GM20431 (cell line): ENCODE measurements at regions not wholly inside any gene's neighbourhood (a gene's known extent, or its start where the extent isn't known, plus 50 kb on each side); places are given as distances from the start of the nearest gene placed in this dataset.
"Not testable (repeated sequence)": the region's sequence is repeated elsewhere in the genome, so short reads cannot be mapped to it uniquely, and the experiment has no call there.

ENCODE experiments used
- in situ Hi-C: fragments of 300-500 bp; cut with MseI, MboI; formaldehyde crosslinking; loops from one replicate; pipeline ENCODE4 v1.15.0; 2020; ENCODE audit warnings: low sequenced_read_pairs; ENCODE audit not compliant: unreplicated experiment

DNA sequence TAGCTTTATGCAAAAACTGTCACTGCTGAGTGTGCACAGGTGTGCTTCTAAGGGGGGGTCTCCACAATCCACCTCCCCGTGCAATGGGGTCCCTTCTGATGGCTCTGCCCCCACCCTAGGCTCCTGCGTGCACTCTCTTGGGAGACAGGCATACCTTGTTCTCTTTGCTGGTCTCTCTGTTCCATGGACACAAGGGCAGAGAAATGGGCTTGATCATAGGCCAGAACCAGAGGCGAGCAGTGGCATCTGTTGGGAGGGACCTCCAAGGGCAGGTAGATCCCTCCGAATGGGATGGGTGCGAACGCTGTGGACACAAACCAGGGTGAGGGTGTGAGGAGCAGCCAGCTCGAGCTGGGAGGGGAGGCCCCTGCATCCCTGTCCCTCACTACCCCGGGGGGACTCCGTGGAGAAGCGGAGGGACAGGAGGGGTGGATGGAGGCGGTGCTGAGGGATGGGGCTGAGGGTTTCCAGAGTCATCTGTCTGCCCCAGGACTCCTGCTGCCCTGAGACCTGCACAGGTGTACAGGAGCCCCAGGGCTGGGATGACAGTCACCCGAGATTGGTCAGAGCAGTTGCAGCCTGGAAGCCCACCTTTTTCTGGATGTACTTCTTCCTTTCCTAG is 175.0 kb downstream of the KLF13 start:
- in situ Hi-C loops: no loop called here

DNA sequence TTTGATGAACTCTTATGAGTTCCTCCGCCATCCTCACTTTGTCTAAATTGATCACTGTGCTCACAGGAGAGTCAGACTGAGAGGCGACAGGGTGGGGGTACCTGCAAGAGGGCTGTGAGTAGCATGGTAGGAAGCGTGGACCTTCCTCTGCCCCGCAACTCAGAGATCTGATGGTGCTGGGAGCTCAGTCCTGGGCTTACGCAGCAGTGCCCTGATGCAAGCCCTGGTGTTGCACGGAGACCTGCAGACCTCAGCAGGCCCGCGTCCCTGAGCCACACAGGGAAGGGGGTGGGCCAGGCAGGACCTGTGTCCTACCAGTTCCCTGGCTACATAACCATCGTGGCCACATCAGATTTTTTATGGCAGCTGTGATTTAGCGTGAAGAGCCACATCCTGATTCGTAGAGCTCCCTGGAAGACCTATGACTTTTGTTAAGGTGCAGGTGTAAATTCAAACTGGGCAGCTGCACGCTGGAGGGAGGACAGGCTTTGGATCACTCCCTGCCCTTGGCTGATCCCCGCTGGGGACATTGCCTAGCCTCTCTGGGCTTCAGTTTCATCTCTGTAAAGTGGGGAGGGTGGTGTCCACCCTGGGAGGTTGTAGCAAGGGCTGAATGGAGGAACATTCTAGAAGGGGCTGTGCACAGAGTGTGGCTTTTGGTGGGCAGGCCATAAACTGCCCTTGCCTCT is 176.1 kb downstream of the KLF13 start:
- in situ Hi-C loops: no loop called here

DNA sequence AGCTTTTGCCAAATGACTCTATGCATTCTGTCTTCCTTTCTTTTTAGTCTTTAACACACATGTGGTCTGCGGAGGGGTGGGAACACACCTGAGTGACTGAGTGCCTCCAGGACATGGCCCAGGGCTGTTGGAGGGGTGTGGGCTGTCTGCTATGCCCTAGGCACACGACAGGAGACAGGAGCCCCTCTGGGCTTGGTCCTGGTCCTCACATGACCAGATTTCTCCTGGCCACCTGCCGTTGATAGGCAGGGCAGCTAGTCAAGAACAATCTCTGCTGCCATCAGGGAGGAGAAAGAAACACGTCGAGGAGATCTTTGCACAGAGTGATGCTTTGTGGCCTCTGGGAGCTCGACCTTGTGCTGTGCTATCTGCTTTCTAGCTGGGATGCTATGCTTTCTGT is 176.6 kb downstream of the KLF13 start:
- in situ Hi-C loops: no loop called here

DNA sequence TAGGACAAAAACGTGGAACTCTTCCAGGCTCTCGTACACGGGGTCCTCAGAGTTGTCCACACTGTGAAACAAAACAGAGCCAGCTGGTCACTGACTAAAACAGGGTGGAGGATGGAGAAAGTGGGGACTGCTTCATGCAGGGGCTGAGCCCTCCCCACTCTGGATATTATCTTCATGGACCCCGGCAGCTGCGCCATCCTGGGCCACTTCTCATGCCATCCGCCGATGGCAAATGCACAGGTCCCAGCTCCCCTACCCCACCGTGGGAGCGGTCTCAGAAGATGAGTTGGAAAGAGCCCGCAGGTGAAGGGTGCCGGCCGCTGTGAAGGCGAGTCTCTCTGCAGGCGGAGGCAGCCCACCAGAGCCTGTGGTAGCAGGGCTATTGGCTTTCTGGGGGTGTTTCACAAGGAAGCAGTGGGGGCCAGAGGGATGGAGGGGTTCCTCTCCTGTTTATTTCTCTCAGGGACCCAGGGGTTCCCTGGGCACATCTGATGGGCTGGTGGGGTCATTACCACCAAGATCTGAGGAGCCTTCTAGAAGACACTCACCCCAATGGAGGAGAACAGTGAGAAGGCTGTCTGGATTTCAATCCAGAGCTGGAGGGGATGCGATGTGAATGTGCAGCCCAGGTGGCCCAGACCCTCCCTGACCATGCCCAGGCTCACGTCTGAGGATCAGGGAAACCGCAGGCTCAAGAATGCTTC is 177.3 kb downstream of the KLF13 start:
- in situ Hi-C loops: no loop called here

DNA sequence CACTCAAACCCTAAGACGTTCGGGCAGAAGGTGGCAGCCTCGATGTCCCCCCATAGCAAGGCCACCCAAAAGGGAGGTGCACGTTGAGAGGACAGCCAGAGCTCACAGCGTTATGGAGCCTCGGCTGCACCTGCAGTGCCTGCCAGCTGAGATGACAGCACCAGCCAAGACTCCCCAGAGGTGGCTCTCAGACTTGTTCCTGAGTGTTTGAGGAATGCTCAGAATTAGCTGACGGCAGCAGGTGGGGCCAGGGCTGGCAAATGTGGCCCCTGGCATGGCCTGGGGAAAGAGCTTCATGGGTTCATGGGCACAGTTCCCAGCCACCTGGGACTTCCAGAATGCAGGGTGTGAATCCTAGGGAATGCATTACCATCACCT is 177.8 kb downstream of the KLF13 start:
- in situ Hi-C loops: no loop called here

DNA sequence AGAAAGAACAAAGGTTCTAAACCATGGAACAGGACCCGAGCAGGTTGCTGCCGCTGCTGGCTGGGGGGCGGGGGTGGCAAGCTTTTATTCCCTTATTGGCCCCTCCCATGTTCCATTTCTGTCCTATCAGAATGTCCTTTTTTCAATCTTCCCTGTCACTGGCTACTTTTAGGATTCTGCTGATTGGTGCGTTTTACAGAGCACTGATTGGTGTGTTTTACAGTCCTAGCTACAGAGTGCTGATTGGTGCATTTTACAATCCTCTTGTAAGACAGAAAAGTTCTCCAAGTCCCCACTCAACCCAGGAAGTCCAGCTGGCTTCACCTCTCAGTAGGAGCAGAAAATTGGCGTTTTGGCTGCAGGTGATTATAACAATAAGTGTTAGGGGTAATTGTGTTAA is 180.9 kb downstream of the KLF13 start:
- in situ Hi-C loops: not testable (repeated sequence)

DNA sequence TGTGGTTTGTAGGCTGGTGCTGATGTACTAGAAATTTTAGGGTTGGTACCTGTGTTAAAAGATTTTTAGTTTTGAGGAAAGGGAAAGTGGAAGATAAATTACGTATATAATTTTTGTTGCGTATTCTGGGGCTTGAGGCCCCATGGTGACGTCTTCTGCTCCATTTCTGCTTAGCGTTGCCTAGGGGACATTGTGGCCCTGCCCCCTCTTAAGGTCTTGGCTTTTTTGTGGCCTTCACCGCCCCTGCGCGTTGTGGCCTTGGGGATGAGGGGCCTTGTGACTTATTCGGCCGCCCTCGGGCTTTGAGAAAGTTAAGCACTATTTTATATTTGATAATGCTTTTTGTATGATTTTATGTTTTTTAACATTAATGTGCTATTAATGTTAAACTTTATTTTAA is 182.0 kb downstream of the KLF13 start:
- in situ Hi-C loops: no loop called here

DNA sequence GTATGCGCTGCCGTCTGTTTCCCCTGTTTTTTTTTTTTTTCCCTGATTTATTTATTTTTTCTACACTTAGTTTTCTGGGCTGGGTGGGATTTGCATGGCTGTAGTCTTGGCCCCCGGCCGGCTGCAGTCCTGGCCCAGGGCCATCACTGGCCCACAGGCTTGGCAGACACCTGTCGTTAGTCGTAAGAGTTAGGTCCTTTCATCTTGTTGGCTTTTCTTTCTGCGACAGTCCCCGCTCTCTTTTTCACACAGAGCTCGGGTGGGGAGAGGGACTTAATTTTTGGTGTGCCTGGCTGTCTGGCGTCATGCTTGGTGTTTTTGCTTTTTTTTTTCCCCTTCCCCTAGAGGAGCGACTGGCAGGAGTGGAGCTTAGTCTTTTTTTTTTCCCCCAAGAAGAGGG is 183.4 kb downstream of the KLF13 start:
- in situ Hi-C loops: no loop called here

DNA sequence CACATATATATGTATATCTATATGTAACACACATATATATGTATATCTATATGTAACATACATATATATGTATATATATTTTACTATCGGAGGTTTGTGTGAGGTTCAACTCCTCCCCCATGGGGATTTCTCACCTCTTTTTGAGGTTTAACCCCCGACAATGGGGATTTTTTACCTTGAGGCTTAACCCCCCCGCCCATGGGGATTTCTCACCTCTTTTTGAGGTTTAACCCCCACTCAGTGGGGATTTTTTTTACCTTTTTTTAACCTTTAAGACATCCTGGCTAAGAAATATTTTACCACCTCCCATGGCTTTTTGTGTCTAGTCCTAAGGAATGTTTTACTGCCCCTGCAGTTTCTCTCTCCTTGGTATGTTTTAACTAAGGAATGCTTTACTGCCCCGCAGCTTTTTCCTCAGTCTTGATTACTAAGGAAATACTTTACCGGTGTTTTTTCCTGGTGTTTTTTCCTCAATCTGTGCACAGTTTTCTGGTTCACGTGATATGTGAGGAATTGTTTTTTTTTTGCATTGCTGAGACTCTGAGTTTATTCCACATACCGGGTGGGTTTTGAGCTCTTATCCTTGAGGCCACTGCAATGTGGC is 185.2 kb downstream of the KLF13 start:
- in situ Hi-C loops: no loop called here

DNA sequence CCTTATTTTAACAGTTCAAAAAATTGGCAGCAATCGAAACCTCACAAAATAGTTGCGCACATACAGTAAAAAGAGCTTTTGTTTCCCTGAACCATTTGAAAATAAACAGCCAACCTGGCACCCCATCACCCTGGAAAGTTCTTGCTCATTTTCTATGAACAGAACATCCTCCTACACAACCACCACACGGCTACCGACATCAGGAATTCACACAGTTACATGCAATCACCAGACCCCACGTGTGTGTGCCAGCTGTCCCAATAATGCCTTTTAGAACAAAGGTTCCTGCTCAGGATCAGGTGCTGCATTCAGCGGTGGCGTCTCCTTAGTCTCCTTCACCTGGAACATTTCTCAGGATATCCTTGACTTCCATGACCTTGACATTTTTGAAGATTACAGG is 186.5 kb downstream of the KLF13 start:
- in situ Hi-C loops: no loop called here

DNA sequence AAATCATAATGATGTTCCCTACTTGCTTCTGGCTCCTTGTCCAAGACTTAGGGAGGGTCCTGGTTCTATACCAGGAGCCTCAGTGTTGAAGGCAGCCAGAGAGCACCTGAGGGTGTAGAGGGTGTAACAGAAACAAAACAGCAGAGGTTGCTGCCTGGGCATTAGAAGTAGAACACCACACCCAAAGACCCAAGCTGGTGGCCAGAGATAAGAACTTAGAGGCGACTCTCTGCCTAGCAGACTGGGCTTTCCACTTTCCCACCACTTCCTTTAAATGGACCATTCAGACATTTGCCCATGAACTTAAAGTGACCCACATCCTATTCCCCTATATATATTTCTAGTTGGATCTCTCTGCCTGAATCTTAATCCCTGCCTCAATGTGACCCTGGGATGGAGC is 189.8 kb downstream of the KLF13 start:
- in situ Hi-C loops: no loop called here

DNA sequence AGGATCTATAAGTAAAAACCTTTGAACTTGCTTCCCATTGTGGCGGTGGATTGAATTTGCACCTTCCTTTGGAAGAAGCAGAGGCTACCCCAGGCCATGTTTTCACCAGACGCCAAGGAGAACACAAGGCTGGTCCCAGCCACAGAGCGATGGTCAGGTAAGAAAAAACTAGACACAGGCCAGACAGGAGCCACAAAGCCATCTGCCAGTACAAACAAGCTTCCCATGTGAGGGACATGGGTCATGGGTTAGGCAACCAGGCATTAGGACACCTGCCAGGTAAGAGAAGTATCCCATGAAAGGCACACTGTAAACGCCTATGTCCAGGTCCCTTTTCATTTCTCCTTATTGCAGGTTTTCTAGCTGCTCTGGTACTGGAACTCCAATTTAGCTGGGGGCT is 190.2 kb downstream of the KLF13 start:
- in situ Hi-C loops: no loop called here

DNA sequence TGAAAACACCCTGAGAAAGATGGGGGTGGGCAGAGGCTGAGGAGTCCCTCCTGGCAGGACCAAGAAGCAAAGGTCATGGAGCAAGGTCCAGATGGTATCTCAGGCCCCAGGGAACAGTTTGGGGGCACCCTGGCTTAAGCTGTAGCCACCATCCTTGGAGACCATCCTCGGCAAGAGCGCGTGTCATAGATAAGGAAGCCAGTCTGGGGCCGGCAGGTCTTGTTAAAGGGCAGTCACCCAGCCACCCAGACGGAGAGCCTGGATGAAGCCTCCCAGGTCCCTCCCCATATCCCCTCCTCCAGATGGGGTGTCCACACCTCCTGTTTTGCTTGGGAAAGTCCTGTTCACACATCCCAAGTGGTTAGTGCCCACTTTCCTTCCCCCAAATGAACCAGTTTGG is 191.1 kb downstream of the KLF13 start:
- in situ Hi-C loops: no loop called here

DNA sequence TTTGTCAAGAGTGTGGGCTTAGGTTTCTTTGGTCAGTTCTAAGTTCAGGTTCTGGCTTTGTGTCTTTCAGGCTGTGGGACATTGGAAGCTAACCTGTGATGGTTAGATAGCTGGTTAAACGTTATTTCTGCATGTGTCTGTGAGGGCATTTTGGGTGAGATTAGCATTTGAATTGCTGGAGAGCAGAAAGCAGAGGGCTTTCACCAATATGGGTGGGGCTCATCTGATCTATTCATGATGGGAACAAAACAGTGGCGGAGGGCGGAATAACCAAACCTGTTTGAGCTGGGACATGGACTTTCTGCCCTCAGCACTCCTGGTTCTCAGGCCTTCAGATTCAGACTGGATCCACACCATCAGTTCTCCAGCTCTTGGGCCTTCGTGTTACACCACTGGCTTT is 195.4 kb downstream of the KLF13 start:
- in situ Hi-C loops: no loop called here

DNA sequence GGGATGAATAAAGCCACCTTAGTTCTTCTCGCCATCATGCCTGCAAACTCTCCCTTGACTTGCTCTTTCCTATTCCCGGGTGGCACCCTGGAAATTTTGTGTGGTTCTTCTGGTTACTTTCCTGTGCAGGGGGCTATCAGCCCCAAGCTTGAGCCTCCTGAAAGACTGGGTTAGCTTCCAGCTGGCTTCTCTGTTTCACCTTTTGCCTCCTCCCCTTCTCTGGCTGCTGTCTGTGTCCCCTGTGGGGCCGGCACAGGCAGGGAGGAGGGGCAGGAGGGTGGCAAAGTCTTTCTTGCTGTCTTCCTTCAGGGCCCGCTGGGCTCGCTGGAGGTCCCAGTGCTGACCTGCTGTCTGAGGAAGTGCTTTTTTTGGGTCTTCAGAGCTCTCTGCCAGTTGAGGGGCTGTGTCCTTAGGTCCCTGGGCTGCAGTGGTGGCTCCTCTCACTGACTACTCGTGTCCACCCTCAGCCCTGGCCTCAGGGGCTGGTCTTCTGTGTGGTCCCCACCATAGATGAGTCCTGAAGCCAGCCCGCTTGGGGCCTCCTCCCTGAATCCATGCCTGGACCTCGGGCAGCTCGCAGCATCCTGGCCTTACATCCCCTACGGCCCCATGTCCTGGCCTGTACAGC is 196.5 kb downstream of the KLF13 start:
- in situ Hi-C loops: no loop called here

DNA sequence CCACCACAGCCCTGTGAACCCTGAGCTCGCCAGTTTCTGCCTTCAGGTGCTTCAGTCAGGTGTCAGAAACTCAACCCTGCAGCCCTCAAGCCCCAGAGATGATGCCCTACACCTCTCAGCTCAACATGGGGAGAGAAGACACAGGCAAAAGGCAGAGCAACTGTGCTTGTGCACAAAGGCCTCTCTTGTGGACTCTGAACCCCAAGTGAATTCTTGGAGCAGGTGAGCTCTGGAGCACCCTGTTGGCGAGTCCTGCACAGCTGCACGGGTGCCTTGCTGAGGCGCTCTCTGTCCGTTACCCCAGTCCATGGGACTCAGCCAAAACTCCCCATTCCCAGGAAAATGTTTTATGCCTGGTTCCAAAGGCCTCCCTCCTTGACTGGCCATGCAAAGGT is 197.0 kb downstream of the KLF13 start:
- in situ Hi-C loops: no loop called here

DNA sequence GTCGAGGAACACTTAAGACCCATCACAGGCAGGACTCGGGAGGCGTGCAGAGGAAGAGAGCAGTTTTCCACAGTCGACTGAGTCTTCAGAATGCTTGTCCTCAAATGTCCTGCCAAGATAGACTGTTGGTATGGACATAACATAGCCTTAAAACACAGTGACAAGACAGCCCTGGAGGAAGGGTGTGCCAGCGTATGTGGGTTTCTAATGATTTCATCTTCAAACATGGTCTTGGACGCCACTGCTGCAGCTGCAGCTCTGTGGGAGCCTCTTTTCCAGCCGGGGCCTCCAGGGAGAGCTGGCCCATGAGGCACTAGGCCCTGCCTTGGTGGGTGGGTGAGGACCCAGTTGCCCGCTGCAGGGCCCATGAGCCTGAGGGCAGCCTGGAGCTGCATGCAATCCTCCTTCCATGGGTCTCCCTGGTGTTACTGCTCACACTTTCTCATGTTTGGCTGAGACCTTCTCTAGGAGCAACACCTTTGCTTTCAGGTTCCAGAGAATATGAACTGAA is 198.6 kb downstream of the KLF13 start:
- in situ Hi-C loops: no loop called here

DNA sequence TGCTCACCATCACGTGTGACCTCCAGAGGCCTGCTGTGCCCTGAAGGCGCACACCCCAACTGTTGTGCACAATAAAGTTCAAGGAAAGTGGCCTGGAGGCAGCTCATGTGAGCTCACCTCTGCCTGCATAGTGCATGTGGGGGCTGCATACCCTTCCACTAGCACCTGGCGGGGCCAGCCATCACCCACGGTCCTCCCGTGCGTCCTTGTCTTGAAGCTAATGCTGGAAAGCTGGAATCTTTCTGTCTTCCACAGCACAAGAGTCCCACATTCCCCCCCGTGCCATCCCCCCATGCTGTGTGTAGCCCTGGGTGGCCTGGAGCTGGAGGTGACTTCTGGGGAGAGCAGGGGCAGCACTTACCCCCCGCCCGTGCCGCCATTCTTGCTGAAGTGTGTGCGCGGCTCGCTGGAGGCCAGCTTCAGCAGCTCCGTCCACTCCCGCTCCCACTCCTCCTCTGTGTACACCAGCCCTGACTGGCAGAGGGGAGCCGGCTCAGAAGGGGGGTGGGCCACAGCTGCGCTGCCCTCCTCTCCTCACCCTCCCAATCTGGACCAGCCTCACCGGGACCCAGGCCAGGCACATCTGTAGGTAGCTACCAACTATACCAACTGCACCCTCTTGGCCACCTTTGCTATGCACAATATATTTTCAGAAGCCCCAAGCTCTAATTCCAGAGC is 199.5 kb downstream of the KLF13 start:
- in situ Hi-C loops: no loop called here

DNA sequence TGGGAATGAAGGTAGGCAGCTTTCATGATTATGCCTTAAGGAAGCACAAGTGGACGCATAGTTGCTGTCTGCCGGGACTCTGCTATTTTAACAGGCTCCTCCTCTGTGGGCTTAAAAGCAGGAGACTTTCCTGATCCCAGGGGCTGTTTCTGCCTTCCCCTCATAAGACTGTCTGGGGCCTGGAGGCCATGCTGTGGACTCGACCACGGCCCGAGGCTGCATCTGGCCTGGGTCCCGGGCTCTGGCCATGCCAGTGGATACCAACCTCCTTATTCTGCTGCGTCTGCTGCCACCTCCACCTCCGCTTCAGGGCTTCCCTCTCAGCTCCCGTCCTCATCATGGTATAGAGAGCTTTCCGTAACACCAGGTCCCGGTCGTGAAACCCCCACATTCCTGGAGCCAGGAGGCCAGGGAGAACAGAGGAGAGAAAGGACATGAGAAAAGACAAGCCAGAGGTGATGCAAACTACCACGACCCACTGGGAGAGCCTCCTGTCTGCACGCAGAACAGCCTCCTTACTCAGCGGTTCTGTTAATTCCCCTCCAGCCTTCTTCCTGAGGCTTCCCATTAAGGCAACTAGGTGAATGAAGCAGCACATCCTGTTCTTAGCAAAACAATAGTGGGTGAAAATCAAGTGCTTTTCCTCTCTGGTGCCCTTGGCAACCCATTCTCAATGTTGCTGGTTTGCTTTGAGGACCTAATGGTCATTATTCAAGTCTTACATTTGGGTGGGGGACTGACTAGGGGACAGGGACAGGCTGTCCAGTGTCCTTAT is 200.5 kb downstream of the KLF13 start:
- in situ Hi-C loops: no loop called here
